Ovary (tissue), 3 donors: ENCODE measurements at regions not wholly inside any gene's neighbourhood (a gene's known extent, or its start where the extent isn't known, plus 50 kb on each side); places are given as distances from the start of the nearest gene placed in this dataset.

ENCODE experiments used
- CTCF ChIP-seq, 3 donors: fragments of 450-650 bp in 2 of 3; fragments of 200-600 bp in 1 of 3; IDR thresholded peaks; one replicate each; pipeline versions ENCODE4 v1.5.1 to v1.8.0; 2016 to 2022; ENCODE audit warnings: antibody characterized with exemption in 3 of 3, mild to moderate bottlenecking in 1 of 3
- EP300 ChIP-seq: sonication (generic); formaldehyde crosslinking; IDR thresholded peaks from one replicate; pipeline ENCODE4 v1.6.1; 2017; ENCODE audit warnings: antibody characterized with exemption
- POLR2A ChIP-seq: fragments of 450-650 bp; IDR thresholded peaks from one replicate; pipeline ENCODE4 v1.6.1; 2017; ENCODE audit warnings: antibody characterized with exemption, mild to moderate bottlenecking, moderate library complexity
- donor health status: DM: no; HTN: no; CAD: no.

GRCh38 chr5:152694231-152694630 lies 289.2 kb upstream of the NMUR2 start:
- TF ChIP-seq CTCF (IDR thresholded peaks at IDR 0.05) (no peak), POLR2A (no peak), EP300 (no peak)
